H7 (cell line): ENCODE measurements at regions not wholly inside any gene's neighbourhood (a gene's known extent, or its start where the extent isn't known, plus 50 kb on each side); places are given as distances from the start of the nearest gene placed in this dataset.
"Not testable (repeated sequence)": the region's sequence is repeated elsewhere in the genome, so short reads cannot be mapped to it uniquely, and the experiment has no call there.

ENCODE experiments used
- DNase-seq: peaks from one replicate; pipeline ENCODE4 v3.0.0; 2012
- H3K27me3 ChIP-seq: 2 replicates; pipeline ENCODE4 v1.6.0; 2011; ENCODE audit warnings: mild to moderate bottlenecking, low read length; ENCODE audit not compliant: control insufficient read depth, insufficient read depth
- H3K36me3 ChIP-seq: replicated peaks from 2 replicates; pipeline ENCODE4 v1.5.1; 2011; ENCODE audit warnings: low read length; ENCODE audit not compliant: control insufficient read depth, insufficient read depth
- H3K4me3 ChIP-seq: 2 replicates; pipeline ENCODE4 v1.5.1; 2011; ENCODE audit warnings: low read depth, mild to moderate bottlenecking, control low read depth, low read length, moderate library complexity; ENCODE audit not compliant: insufficient read depth

DNA sequence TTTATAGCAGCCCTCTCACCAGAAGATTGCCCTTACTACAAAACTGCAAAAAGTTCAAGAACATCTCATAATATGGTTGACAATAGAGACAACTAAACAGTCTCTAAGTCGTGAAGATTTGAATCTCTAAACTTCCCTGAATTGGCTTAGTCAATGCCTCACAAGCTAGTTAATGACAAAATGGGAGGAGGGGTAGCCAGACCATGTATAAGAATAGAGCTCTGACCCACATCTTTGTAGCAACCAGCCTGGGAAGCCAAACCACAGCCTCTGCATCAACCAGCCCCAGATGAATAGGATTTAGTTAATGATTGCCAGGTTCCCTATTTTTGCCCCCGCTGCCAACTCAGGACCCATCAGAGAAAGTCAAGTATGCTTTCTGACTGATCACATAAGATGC, 1265.9 kb upstream of the PCDH10 start:
- H3K27me3 ChIP-seq, H3K4me3 ChIP-seq, H3K36me3 ChIP-seq, DNase-seq: not testable (repeated sequence)

DNA sequence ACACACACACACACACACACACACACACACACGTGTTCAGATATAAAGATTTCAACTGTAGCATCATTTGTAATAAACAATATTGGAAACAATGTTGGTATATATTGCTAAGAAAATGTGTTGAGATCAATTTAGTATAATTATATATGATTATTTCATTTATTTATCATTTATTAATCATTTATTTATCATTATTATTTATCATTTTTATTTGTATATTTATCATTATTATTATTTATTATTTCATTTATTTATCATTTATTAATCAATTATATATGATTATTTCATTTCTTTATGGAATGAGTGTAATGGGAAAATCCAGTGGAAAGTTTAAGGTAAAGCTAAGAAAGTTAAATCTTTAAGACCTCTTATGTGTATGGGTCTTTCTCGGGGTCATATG, 1223.4 kb upstream of the PCDH10 start:
- DNase-seq, H3K36me3 ChIP-seq, H3K27me3 ChIP-seq, H3K4me3 ChIP-seq: not testable (repeated sequence)

DNA sequence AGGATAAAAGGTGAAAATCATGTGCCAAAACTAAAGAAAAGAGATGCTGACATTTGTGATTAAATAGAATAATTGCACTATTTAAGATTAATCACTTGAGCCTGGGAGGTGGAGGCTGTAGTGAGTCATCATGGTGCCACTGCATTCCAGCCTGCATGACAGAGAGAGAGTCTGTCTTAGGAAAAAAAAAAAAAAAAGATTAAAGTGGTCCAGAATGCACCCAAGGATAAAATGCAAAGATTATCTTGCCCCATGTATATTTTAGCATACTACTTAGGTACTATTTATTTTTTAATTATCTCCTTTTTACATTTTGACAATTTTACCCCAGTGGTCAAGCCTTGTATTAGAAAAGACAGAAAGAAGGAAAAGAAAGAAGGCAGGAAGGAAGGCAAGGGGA, 1181.4 kb upstream of the PCDH10 start:
- not testable (repeated sequence) for DNase-seq, H3K27me3 ChIP-seq, H3K4me3 ChIP-seq, H3K36me3 ChIP-seq

DNA sequence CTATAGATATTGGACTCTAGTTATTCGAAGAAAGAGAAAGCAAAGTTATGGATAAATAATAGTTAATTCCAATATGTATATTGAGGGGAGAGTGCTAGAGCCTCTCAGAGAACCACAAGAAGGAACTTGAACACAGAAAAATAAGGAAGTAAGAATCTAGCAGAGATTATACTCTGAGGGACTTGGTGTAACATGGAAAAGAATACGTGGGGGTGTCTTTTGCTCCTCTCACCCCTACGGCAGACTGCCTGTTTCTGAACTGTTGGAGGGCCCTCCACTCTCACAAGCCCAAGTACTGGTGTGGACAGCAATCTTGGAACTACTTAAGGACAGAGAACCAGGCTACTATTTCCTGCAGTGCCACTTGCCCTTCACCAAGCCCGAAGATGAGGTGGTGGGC, 1174.4 kb upstream of the PCDH10 start:
- Histone ChIP-seq H3K27me3 (no peaks in the 10 kb centered on the region), H3K36me3 (no peaks in the 10 kb centered on the region), H3K4me3 (no peak overlapping the region)
- DNase-seq, result no peak

DNA sequence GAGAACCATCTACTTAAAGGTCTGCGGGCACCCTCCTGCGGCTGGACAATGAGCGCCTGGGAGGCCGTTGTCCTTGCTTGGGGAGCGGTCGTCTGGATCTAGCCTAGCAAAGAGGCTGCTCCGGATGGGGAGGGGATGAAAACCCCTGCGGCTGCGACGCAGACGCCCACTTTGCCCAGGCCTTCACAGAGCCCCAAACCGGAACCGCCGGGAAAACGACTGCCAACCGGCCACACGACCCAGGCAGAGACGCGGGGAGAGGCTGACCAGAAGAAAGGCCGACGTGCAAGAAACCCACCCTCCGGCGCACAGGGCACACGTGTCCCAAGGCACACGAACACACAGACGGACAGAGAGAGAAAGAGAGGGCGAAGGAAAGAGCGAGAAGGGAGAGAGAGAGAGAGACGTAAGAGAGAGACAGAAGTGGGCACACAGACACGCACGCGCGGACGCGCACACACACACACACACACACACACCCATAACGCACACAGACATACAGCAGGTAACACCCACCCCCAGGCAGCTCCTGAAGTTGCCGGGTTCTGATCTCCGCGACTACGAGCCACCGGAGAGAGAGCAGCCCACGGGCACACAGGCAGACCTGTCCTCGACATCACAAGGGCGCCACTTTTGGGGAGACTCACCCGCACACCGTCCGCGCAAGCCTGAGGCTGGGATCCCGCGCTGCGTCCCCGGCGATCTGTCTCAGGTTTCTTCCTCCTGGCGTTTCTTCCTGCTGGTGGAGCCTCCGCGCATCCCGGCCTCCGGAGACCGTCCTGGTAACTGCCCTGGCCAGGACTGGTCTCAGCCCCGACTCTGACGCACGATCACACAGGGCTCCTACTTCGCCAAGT, 1173.6 kb upstream of the PCDH10 start:
- H3K27me3 ChIP-seq, H3K4me3 ChIP-seq, H3K36me3 ChIP-seq, DNase-seq: not testable (repeated sequence)

DNA sequence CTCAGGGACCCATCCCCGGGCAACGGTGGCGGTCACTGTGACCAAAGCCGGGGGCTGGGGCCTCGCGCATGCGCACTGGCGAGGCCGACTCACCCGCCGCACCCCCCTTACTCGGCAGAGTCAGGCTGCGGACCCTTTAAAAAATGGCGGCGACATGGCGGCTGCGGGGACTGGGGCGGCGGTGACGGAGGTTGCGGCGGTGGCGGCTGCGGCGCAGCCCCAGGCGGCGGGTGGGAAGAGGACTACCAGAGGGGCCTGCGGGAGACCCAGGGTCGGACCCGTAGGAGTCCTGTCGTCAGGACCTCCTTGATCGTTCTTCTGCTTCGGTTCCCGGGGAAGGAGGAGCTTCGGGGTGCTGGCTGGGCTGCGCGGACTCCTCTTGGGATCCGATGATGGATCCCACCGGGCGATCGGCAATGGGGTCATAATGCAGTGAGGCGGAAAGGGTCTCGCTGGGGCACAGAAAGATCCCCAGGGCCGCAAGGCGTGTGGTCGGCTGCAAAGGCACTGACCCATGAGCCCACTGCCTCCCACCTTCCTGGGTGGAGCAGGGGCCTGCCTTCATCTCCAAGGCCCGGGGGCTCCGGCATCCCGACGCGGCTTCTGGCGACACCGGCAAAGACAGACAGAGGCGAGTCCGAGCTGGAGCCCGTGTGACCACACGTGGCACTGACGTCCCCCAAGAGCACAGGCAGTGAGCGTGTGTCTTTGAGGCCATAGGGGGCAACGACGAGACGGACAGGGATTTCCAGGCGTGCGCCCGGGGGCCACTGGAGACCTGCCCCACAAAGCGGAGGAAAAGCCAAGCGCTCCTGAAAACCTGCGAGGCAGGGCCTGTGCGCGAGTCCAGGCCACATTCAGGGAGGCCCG, 1172.7 kb upstream of the PCDH10 start:
- DNase-seq, result not testable (repeated sequence)

DNA sequence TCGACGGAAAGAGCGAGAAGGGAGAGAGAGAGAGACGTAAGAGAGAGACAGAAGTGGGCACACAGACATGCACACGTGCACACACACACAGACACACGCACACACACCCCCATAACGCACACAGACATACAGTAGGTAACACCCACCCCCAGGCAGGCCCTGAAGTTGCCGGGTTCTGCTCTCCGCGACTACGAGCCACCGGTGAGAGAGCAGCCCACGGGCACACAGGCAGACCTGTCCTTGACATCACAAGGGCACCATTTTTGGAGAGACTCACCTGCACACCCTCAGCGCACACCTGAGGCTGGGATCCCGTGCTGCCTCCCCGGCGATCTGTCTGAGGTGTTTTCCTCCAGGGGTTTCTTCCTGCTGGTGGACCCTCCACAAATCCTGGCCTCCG, 1171.0 kb upstream of the PCDH10 start:
- no peak overlapping the region for H3K4me3 ChIP-seq
- no peaks in the 10 kb centered on the region for H3K36me3 ChIP-seq
- no peak for DNase-seq
- H3K27me3 ChIP-seq, result no peaks in the 10 kb centered on the region

More for the DNA sequence above, 1172.7 kb upstream of the PCDH10 start:
- not testable (repeated sequence) for H3K4me3 ChIP-seq, H3K27me3 ChIP-seq, H3K36me3 ChIP-seq

DNA sequence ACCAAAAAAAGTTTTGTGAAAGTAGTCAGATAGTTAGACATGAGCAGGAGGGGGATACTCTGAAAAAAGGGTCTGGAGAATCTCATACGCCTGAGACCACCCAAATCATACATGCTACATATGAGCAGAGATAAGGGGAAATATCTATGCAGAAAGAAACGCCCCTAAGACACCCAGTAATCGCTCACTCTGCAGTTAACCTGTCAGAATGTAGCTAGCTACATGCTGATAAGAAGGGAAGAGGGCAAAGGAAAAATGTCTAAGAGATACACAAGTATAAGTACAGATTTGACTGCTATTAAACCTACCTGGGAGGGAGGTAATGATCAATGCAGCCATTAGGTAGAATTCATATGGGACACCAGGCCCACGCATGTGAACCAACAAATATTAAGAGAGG, 1159.5 kb upstream of the PCDH10 start:
- Histone ChIP-seq H3K27me3 (no peaks in the 10 kb centered on the region), H3K36me3 (no peaks in the 10 kb centered on the region), H3K4me3 (no peak overlapping the region)
- no peak for DNase-seq

DNA sequence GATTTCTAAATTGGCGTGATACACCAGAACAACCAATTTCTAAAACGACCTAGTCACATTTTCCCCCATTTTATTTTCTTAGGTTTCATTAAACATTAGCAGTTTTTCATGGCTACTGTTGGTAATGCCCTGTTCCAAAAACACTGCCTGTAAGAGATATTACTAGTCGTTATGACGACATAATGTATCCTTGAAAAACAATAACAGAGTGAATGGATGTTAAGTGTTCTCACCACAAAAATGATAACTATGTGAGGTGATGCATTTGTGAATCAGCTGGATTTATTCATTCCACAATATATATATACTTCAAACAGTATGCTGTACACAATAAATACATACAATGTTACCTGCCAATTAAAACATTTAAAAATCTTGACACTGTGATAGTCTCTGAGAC, 1147.6 kb upstream of the PCDH10 start:
- no peak overlapping the region for H3K4me3 ChIP-seq

DNA sequence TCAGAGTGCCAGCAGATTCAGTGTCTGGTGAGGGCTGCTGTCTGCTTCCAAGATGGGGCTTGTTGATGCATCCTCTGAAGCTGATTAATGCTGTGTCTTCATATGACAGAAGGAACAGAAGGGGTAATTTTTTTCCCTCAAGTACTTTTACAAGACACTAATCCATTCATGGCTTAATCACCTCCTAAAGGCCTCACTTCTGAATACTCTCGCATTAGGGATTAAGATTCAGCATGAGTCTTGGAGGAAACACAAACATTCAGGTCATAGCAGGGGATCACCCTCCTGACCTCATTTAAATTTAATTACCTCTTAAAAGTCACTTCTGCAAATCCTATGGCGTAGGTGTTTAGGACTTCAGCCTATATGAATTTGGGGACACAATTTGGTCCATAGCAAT, 1145.5 kb upstream of the PCDH10 start:
- H3K27me3 ChIP-seq, result no peaks in the 10 kb centered on the region
- no peak for DNase-seq
- no peaks in the 10 kb centered on the region for H3K36me3 ChIP-seq
- H3K4me3 ChIP-seq, result no peak overlapping the region

More for the DNA sequence above, 1147.6 kb upstream of the PCDH10 start:
- Histone ChIP-seq H3K36me3 (no peaks in the 10 kb centered on the region), H3K27me3 (no peaks in the 10 kb centered on the region)
- DNase-seq, result no peak

DNA sequence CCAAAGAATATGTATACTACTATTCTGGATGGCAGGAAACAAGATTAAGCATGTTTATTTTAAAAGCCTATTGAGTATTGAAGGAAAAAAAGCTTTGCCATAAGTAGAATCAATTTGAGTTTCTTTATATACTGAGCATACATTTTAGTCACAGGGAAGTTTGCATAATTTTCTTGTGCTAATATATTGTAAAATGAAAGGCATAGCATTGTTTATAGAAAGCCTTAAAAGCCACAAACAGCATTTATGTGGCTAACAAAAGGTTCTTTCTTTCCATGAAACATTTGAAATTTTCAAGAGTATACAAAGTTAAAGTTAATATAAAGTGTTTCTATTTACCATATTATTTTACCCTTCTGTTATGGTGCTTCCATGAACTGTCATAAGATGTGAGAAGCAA, 1133.8 kb upstream of the PCDH10 start:
- Histone ChIP-seq H3K27me3 (no peaks in the 10 kb centered on the region), H3K36me3 (no peaks in the 10 kb centered on the region), H3K4me3 (no peak overlapping the region)
- no peak for DNase-seq

DNA sequence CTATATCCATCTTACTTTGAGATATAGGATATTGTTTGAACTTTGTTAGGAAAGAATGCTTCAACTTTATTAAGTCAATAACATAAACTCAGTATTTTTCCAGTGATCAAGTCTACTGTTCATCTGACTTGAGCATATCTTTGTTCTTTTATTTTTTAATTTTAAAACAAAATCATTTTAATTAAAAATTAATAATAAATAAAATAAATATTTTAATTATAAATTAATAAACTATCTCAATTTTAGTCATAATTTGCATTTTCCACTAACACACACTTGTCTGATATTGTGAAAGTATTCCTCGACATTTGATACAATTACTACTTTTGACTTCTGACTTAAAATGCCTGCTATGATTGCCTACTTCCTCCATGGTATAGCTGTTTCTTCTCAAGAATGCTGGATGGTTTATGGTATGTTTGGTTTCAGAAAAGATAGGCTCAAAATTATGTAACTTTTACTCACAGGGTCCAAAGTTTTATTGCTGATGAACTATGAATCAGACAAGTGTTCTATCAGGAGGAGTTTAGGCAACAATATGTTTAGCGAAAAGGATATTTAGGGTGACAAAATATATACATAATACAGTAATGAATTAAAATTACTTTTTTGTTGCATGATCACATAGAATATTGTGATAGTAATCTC, 1132.3 kb upstream of the PCDH10 start:
- Histone ChIP-seq H3K4me3 (no peak overlapping the region), H3K36me3 (no peaks in the 10 kb centered on the region), H3K27me3 (no peaks in the 10 kb centered on the region)
- no peak for DNase-seq

DNA sequence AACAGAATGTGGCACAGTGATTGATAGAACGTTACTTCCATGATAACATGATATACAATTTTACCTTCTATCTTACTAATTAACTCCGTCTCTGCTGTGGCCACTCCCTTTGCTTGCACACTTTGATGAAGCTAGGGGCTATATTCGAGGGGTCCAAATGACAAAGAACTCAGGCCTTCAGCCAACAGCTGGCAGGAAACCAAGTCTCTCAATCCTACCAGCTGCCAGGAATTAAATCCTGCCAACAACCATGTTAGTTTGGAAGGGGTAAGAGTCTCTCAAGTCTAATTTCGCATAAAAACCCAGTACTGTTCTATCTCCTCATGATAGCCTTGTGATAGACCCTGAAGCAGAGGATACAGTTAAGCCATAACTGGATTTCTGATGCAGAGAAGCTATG, 1122.9 kb upstream of the PCDH10 start:
- DNase-seq, result no peak
- H3K36me3 ChIP-seq, result no peaks in the 10 kb centered on the region
- H3K27me3 ChIP-seq, result no peaks in the 10 kb centered on the region
- no peak overlapping the region for H3K4me3 ChIP-seq

DNA sequence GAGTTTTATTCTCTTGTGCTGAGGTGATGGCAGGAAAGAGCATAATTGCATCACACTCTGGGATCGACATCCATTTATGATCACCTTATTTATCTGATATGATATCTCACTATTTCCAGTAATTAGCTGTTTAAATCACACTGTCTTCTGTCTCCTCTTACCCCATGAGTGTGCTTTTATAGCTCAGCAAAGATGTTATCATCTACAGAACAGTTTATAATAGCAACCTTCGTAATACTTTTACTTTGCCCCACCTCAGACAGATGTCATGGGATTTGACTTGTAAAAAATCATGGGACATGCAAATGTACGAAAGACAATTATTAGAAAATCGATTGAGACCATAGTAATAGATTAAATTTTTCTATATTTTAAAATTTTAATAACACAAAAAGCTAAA, 1122.3 kb upstream of the PCDH10 start:
- no peaks in the 10 kb centered on the region for H3K27me3 ChIP-seq

DNA sequence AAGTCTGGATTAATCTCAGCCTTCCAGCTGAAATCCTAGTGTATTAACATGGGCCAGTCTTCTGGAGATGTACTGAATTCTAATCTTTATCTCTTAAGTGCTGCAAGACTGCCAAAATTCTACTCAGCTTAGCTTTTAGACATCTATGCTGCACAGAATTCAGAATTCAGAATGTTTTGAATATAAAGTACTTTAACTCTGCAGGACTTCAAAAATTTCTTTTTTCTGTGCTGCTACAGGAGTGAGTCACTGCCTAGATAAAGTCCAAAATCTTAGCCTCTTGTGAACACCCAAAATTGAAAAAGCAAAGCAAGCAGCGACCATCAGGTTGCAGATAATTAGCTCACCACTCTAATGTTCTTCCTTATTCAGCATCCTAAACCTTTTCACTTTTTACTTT, 1092.6 kb upstream of the PCDH10 start:
- H3K4me3 ChIP-seq, result no peak overlapping the region
- no peaks in the 10 kb centered on the region for H3K36me3 ChIP-seq
- no peaks in the 10 kb centered on the region for H3K27me3 ChIP-seq
- DNase-seq, result no peak

More for the DNA sequence above, 1122.3 kb upstream of the PCDH10 start:
- Histone ChIP-seq H3K36me3 (no peaks in the 10 kb centered on the region), H3K4me3 (no peak overlapping the region)
- no peak for DNase-seq
